Upper lobe of right lung (tissue), 1 donor: ENCODE measurements at regions not wholly inside any gene's neighbourhood (a gene's known extent, or its start where the extent isn't known, plus 50 kb on each side); places are given as distances from the start of the nearest gene placed in this dataset.

Experiments used
- ATAC-seq: fragments of 200-7000 bp; cut with Tn5 transposase; one replicate; pipeline ENCODE4 v1.9.1; 2020; ENCODE audit warnings: mild to moderate bottlenecking, moderate library complexity
- DNase-seq: peaks from one replicate; pipeline ENCODE4 v3.0.0-alpha.2; 2020
- H3K27ac ChIP-seq: fragments of 200-600 bp; one replicate; pipeline ENCODE4 v1.8.0; 2022
- H3K27me3 ChIP-seq: fragments of 200-600 bp; one replicate; pipeline ENCODE4 v1.8.0; 2022; ENCODE audit warnings: mild to moderate bottlenecking
- H3K36me3 ChIP-seq: fragments of 200-600 bp; one replicate; pipeline ENCODE4 v1.8.0; 2022
- H3K4me1 ChIP-seq: fragments of 200-600 bp; one replicate; pipeline ENCODE4 v1.8.0; 2022
- H3K4me3 ChIP-seq: fragments of 200-600 bp; one replicate; pipeline ENCODE4 v1.8.0; 2022; ENCODE audit warnings: mild to moderate bottlenecking
- H3K9me3 ChIP-seq: fragments of 200-600 bp; one replicate; pipeline ENCODE4 v1.8.0; 2022
- intact Hi-C: fragments of 100-400 bp; cut with DNase I; formaldehyde crosslinking; loops from one replicate; pipeline ENCODE4 v1.11.0; 2022
- TF ChIP-seq, protein P1 (sequence below): fragments of 200-600 bp; IDR thresholded peaks from one replicate; pipeline ENCODE4 v1.8.0; 2022; ENCODE audit warnings: antibody characterized with exemption
- donor health status: DM: no; HTN: yes; CAD: no; lungs with severe emphysema.

DNA sequence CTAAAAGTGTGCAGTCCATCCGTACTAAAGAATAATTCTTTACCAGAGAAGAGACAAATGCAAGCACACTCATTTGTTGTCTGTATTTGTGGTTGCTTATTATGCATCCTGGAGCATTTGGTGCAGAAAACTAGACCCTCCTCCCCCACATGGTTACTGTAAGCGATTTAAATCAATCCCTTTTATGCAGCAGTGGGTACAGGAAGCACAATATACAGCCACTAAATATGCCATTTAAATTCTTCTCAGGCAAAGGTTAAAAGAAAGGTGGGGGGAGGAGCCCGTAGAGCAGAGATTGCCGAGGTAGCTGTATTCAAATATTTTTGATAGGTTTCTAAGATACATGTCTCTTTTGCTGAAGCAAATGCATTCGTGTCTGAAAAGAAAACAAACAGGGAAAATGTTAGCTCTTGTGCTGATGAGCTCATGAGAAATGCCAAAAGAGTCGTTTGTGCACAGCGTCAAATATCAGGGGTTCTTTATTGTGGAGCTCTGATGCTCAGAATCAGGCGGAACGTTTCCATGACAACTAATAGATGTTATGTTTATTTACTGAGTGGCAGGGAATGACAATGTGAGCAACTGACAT lies 131.3 kb upstream of the NPVF start:
- Histone ChIP-seq H3K36me3 (no peaks in the 10 kb centered on the region), H3K27me3 (no peaks in the 10 kb centered on the region), H3K9me3 (no peaks in the 10 kb centered on the region), H3K4me1 (no peaks in the 10 kb centered on the region), H3K4me3 (no peak overlapping the region), H3K27ac (no peak overlapping the region)
- ATAC-seq (no peak), DNase-seq (no peak)
- intact Hi-C loops, result no loop called here
- TF ChIP-seq, protein P1, sequence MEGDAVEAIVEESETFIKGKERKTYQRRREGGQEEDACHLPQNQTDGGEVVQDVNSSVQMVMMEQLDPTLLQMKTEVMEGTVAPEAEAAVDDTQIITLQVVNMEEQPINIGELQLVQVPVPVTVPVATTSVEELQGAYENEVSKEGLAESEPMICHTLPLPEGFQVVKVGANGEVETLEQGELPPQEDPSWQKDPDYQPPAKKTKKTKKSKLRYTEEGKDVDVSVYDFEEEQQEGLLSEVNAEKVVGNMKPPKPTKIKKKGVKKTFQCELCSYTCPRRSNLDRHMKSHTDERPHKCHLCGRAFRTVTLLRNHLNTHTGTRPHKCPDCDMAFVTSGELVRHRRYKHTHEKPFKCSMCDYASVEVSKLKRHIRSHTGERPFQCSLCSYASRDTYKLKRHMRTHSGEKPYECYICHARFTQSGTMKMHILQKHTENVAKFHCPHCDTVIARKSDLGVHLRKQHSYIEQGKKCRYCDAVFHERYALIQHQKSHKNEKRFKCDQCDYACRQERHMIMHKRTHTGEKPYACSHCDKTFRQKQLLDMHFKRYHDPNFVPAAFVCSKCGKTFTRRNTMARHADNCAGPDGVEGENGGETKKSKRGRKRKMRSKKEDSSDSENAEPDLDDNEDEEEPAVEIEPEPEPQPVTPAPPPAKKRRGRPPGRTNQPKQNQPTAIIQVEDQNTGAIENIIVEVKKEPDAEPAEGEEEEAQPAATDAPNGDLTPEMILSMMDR, result no peak

DNA sequence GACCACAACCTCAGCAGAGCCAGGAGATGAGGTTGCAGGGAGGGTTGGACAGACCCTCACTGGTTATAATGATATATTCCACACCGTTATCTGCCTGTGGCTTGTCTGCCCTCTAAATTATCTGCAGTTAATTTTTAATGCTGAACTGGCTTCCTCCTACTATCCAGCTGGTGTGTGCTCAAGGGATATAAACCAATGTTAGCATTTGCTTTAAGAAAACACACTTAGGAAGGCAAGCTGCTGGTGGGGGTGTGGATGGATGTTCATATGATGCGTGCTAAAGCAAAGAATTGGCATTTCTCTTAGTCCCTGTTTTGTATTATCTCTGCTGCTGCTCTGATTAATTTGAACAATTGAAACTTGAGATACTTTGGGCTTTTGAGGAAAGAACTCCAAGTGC lies 132.2 kb upstream of the NPVF start:
- ATAC-seq, result no peak
- intact Hi-C loops, result no loop called here
- no peak overlapping the region for H3K27ac ChIP-seq

DNA sequence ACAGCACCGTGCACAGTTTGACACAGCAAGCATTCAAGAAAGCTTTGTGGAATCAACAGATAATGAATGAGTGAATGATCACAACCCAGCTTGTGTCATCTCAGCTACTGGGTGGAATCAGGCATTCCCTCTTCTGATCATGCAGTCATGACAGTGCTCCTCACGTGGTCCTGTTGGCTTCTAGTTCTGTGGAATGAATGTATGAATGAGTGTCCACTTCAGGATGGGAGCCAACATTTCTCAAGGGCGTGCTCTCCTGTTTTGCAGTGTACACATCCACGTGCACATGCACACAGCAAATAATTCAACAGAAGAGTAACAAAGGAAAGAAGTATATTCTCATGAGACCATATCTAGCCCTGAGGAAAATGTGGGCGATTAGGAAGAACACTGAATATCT lies 133.1 kb upstream of the NPVF start:
- Histone ChIP-seq H3K4me3 (no peak overlapping the region), H3K27me3 (no peaks in the 10 kb centered on the region), H3K4me1 (no peaks in the 10 kb centered on the region), H3K36me3 (no peaks in the 10 kb centered on the region), H3K9me3 (no peaks in the 10 kb centered on the region), H3K27ac (no peak overlapping the region)
- ATAC-seq (no peak), DNase-seq (no peak)
- intact Hi-C loops, result no loop called here
- TF ChIP-seq, protein P1, result no peak

More for the DNA sequence above, 132.2 kb upstream of the NPVF start:
- H3K36me3 ChIP-seq, result no peaks in the 10 kb centered on the region
- H3K4me1 ChIP-seq, result no peaks in the 10 kb centered on the region
- no peaks in the 10 kb centered on the region for H3K27me3 ChIP-seq
- no peak overlapping the region for H3K4me3 ChIP-seq
- no peak for DNase-seq
- no peaks in the 10 kb centered on the region for H3K9me3 ChIP-seq
- TF ChIP-seq, protein P1, result no peak

DNA sequence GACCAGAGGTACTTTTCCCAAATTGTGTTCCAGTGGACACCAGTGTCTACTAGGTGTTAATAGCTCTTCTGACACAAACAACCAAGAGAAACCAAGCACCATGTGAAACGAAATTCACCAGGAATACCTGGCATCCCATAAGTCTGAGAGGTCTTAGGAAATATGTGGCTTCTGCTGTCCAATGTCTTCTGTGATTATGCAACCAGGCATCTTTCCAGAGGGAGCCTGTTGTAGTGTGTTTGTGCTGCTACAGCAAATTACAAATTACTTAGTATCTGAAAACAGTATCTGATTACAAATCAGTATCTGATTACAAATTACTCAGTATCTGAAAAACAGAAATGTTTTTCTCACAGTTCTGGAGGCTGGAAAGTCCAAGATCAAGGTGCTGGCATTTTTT lies 133.6 kb upstream of the NPVF start:
- no peak for ATAC-seq
- H3K36me3 ChIP-seq, result no peaks in the 10 kb centered on the region
- DNase-seq, result no peak
- H3K4me3 ChIP-seq, result no peak overlapping the region
- H3K27me3 ChIP-seq, result no peaks in the 10 kb centered on the region
- intact Hi-C loops, result no loop called here
- H3K4me1 ChIP-seq, result no peaks in the 10 kb centered on the region
- H3K9me3 ChIP-seq, result no peaks in the 10 kb centered on the region
- TF ChIP-seq, protein P1, result no peak
- H3K27ac ChIP-seq, result no peak overlapping the region

DNA sequence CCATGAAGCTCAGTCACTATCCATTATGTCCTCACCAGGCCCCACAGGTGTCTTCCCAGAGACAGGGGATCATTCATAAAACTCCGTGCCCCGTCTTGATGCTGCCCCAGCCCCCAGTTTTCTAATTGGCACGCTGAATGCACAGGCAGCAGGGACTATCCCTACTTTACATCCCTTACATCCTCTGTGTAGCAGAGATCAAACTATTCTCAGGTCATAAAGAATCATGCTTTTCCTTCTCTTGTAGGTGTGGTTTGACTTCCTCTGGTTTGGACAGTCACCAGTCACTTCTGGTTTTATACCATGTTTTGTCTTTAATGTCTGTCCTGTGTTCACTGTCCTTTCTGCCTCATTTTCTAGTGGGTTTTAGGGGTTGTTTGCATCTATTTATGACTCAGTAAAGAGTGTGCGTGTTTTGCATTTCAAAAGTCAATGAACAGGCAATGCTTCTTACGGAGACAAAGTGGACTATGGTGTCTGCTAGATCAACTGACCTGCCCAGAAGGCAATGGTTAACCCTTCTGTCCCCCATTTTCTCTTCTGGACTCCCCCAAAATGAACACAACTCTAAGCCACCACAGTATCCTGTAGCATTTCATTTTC lies 140.4 kb upstream of the NPVF start:
- no peak overlapping the region for H3K27ac ChIP-seq
- H3K36me3 ChIP-seq, result no peaks in the 10 kb centered on the region
- DNase-seq, result no peak
- TF ChIP-seq, protein P1, result no peak
- intact Hi-C loops, result no loop called here
- H3K4me3 ChIP-seq, result no peak overlapping the region
- H3K4me1 ChIP-seq, result no peaks in the 10 kb centered on the region
- H3K9me3 ChIP-seq, result no peaks in the 10 kb centered on the region
- no peak for ATAC-seq
- H3K27me3 ChIP-seq, result no peaks in the 10 kb centered on the region

DNA sequence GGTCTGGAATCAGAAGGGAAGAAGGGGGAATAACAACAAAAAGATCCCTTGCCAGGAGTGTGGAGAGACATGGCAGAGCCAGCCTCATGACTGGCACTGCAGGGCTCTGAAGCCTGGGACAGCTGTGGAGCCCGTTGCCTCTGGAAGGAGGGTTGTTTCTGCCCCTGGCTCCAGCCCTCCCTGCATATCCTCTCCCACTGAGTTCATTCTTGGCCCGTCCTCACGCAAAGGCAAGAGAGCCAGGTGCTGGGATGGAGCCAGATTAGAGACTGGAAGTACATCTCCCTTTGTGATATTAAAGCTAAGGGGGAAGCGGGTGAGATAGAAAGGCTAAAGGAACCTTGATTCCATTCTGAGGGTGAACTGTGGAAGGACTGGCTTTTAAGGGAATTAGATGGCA lies 141.5 kb upstream of the NPVF start:
- no peaks in the 10 kb centered on the region for H3K36me3 ChIP-seq
- no peaks in the 10 kb centered on the region for H3K9me3 ChIP-seq
- TF ChIP-seq, protein P1, result no peak
- H3K27me3 ChIP-seq, result no peaks in the 10 kb centered on the region
- H3K4me1 ChIP-seq, result no peaks in the 10 kb centered on the region
- DNase-seq (no peak), ATAC-seq (no peak)
- H3K4me3 ChIP-seq, result no peak overlapping the region
- no peak overlapping the region for H3K27ac ChIP-seq
- intact Hi-C loops, result no loop called here
